ENCODE measurements at regions not wholly inside any gene's neighbourhood (a gene's known extent, or its start where the extent isn't known, plus 50 kb on each side); places are given as distances from the start of the nearest gene placed in this dataset.

GRCh38 chr4:14659286-14659685 lies 343.0 kb upstream of the CPEB2 start:
- TF ChIP-seq YY1 (IDR thresholded peaks at IDR 0.05; ENCODE audit: insufficient read depth, insufficient read length) (no peak), ZNF274 (IDR thresholded peaks at IDR 0.05; ENCODE audit: low read depth, low read length) (no peak)

All from NT2/D1 (cell line).